GM18858 (cell line): ENCODE measurements at regions not wholly inside any gene's neighbourhood (a gene's known extent, or its start where the extent isn't known, plus 50 kb on each side); places are given as distances from the start of the nearest gene placed in this dataset.

ENCODE experiments used
- ATAC-seq: cut with Tn5 transposase; IDR thresholded peaks from one replicate; pipeline ENCODE4 v1.9.1; 2021; ENCODE audit not compliant: unreplicated experiment

GRCh38 chr9:16128003-16128402 lies 575.2 kb downstream of the CCDC171 start:
- no peak for ATAC-seq

- no peak for ATAC-seq
These were observed 578.4 kb downstream of the CCDC171 start for GRCh38 chr9:16131264-16131663.

GRCh38 chr9:16132513-16132912 lies 579.7 kb downstream of the CCDC171 start:
- ATAC-seq: no peak

- no peak for ATAC-seq
These were observed 580.2 kb downstream of the CCDC171 start for GRCh38 chr9:16133032-16133431.

GRCh38 chr9:16133556-16134227 lies 580.8 kb downstream of the CCDC171 start:
- ATAC-seq: peak; percentile 77

GRCh38 chr9:16134351-16134750 lies 581.5 kb downstream of the CCDC171 start:
- ATAC-seq: no peak

GRCh38 chr9:16135968-16136367 lies 583.1 kb downstream of the CCDC171 start:
- ATAC-seq: no peak

- no peak for ATAC-seq
These were observed 583.6 kb downstream of the CCDC171 start for GRCh38 chr9:16136451-16136850.

GRCh38 chr9:16136961-16137360 lies 584.1 kb downstream of the CCDC171 start:
- ATAC-seq: no peak

- ATAC-seq: no peak
These were observed 586.0 kb downstream of the CCDC171 start for GRCh38 chr9:16138561-16139491.

GRCh38 chr9:16139774-16140173 lies 586.9 kb downstream of the CCDC171 start:
- ATAC-seq: no peak

GRCh38 chr9:16143310-16143709 lies 590.5 kb downstream of the CCDC171 start:
- ATAC-seq: no peak

- no peak for ATAC-seq
These were observed 591.4 kb downstream of the CCDC171 start for GRCh38 chr9:16143947-16144890.

- no peak for ATAC-seq
These were observed 592.5 kb downstream of the CCDC171 start for GRCh38 chr9:16145196-16145950.

- ATAC-seq: no peak
These were observed 594.9 kb downstream of the CCDC171 start for GRCh38 chr9:16147726-16148125.

GRCh38 chr9:16150501-16150900 lies 597.7 kb downstream of the CCDC171 start:
- ATAC-seq: no peak

GRCh38 chr9:16150938-16151650 lies 598.3 kb downstream of the CCDC171 start:
- ATAC-seq: no peak

- ATAC-seq: no peak
These were observed 599.6 kb downstream of the CCDC171 start for GRCh38 chr9:16152276-16153101.

- ATAC-seq: no peak
These were observed 600.4 kb downstream of the CCDC171 start for GRCh38 chr9:16153221-16153620.
